IPS-NIHi7 (cell line): ENCODE measurements at regions not wholly inside any gene's neighbourhood (a gene's known extent, or its start where the extent isn't known, plus 50 kb on each side); places are given as distances from the start of the nearest gene placed in this dataset.

Experiments
- DNase-seq: peaks from one replicate; pipeline ENCODE4 v3.0.0; 2012; ENCODE audit warnings: mixed read lengths; ENCODE audit errors: extremely low spot score

DNA sequence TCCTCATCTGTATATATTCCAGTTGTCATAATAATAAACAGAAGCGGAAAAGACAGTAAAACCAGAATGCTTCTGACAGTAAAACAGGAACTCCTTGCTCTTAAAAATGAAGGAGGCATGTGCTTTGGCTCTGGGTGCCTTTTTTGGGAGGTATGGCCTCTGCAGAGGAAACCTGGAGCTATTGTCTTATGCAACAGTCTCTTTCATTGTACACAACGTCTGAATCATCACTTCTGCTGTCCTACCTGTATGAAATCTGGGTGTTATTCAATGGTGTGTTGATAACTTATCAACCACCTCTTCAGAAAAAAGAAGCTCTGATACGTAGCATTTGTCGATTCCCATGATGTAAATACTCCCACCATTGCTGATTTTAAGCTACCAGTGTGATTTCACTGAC is 64.8 kb downstream of the CDCA7 start:
- DNase-seq = no peak

- no peak for DNase-seq
Measured at GRCh38 chr2:173424886-173425285, 70.2 kb downstream of the CDCA7 start.

GRCh38 chr2:173427887-173428668 is 73.4 kb downstream of the CDCA7 start:
- no peak for DNase-seq

- DNase-seq = peak; percentile 49
Measured at GRCh38 chr2:173431191-173431590, 76.5 kb downstream of the CDCA7 start.

GRCh38 chr2:173432049-173432754 is 77.5 kb downstream of the CDCA7 start:
- no peak for DNase-seq

- DNase-seq = no peak
Measured at GRCh38 chr2:173434762-173435569, 80.3 kb downstream of the CDCA7 start.

- DNase-seq = no peak
Measured at GRCh38 chr2:173435574-173435973, 80.9 kb downstream of the CDCA7 start.

- DNase-seq = no peak
Measured at GRCh38 chr2:173436088-173436487, 81.4 kb downstream of the CDCA7 start.

- no peak for DNase-seq
Measured at GRCh38 chr2:173441222-173441621, 86.5 kb downstream of the CDCA7 start.

- no peak for DNase-seq
Measured at GRCh38 chr2:173442542-173442941, 87.9 kb downstream of the CDCA7 start.

DNA sequence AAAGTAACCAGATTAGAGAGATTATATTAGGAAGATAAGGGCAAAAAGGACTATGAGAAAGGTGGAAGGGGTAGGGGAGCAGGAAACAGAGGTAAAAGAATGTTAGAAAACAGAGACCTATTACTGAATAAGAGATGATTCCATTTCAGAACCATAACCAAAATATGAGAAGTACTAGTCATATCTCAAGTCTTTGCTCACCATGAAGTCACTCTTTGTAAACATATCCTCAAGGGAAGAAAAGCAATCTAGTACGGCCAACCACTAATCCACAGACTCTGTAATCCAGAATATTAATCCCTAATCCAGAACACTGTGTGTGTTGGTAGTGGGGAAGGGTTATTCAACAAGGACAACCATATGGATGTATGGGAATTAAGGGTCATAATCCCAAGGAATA is 92.0 kb downstream of the CDCA7 start:
- no peak for DNase-seq

DNA sequence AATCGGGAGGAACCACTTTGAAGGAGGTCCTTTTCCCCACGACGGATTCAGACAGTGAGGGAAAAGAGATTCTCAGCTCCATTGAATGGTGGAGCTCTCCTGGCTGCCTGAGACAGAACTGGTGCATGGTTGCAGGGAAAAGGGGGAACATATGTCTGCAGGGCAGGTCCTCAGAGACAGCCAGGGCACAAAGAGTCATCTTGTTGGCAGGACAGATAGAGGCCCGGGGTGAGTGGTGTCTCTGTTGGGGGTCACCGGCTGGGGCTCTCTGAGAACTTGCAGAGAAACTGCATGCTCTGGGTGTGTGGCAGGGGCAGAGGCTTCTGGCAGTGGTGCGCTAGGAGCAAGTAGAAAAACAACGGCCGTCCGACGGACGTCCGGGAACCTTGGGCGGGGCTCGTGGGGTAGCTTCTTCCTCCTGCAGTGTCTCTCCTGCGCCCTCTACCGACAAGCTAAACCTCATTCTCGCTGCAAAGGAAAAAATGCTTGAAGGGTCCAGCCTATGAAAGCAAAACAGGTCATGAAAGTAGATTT is 94.3 kb downstream of the CDCA7 start:
- peak; percentile 86 for DNase-seq

DNA sequence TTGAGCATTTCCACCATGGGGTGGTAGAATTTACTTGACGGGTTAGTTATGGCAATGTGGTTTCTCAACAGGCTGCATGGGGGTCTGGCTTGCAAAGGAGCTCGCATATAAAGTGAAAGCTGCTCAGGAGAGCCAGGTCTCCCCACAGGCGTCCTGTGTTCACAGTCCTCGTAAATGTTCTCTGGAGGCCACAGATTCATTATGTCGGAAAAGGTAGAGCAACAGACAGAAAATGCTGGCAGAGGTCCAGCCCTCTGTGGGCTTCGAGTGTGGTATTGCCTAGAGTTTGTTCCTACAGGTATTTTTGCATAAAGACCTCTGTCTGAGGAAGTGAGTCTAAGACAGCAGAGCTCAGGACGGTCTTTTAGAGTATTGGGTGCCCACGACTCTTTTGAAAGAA is 96.4 kb downstream of the CDCA7 start:
- no peak for DNase-seq

- no peak for DNase-seq
Measured at GRCh38 chr2:173451941-173452340, 97.3 kb downstream of the CDCA7 start.

DNA sequence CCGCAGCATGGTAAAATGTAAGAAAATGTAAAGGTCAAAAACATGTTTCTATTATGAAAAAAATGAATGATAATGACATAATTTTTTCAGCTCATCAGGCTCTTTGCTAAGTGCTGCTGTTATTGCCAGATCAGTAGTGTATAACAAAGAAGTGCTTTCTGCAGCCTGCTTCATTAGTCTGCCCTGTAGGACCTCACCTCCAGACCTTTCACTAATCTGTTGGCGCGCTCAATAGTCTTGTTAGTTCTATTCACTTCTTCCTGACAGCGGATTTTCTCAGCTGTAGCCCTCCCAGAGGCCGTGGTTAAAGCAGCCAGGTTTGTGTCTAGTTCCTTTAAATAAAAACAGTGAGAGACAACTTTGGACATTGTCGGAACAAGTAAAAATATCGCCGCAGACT is 97.7 kb downstream of the CDCA7 start:
- DNase-seq = no peak

DNA sequence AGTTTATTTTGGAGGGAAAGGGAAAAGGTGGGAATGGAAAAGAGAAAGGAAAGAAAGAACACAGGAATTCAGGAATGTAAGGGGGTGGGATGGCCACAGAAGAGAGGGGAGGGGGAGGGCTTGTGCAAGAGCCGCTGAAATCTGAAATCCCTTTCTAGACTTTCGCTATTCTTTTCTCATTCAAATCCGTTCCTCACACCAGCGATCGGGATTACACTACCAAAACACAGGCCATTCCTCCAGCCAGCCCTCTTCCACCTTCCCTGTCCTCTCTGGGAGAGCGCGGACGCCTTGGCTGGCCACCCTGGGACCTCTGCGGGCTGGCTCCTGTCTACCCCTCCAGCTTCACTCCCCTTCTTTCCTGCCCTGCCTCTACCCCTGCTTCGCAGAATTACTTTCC is 102.3 kb downstream of the CDCA7 start:
- DNase-seq = peak; percentile 22

DNA sequence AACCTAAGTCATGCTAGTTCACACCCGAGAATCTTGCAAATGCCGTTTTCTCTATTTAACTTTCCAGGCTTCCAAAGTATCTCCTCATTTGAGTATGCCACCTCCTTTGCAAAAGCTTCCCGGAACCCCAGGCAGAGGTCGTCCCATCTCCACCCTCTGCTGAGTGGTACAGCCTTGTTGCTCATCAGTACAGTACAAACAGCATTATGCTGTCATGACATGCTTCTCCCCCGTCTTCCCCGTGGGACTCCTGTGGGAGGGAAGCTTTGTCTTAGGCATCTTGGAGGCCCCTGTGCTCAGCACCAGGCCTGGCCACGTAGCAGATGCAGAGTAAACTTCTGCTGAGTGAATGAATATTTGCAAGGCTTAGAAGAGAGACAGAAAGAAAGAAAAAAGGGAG is 102.7 kb downstream of the CDCA7 start:
- DNase-seq = no peak

GRCh38 chr2:173458991-173459780 is 104.5 kb downstream of the CDCA7 start:
- no peak for DNase-seq

- DNase-seq = no peak
Measured at GRCh38 chr2:173462892-173463840, 108.5 kb downstream of the CDCA7 start.

DNA sequence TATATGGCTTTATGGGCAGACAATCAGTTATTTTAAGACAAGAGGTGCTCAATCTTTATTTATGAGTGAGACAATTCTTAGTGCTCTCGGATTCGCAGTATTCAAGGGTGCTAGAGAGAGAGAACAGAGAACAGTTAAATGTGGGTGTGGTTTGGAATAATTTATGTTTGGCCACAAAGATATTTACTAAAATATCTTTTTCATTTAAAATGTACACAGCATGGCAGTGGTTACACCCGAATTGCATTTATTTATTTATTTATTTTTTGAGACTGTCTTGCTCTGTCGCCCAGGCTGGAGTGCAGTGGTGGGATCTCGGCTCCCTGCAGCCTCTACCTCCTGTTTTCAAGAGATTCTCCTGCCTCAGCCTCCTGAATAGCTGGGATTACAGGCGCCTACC is 109.2 kb downstream of the CDCA7 start:
- no peak for DNase-seq
